ENCODE measurements at regions not wholly inside any gene's neighbourhood (a gene's known extent, or its start where the extent isn't known, plus 50 kb on each side); places are given as distances from the start of the nearest gene placed in this dataset.
A peak's percentile ranks its signal among the peaks of the same experiment; 100 is the strongest.

- 78 to 87% methylated on average over 5 to 8 of the region's 8 CpGs for WGBS, 2 experiments (ENCODE audit: insufficient coverage in 2 of 2)
- Histone ChIP-seq H3K4me3 (ENCODE audit: extremely low read depth, insufficient read depth, low read length, poor library complexity, severe bottlenecking) (no peak overlapping the region), H3K36me3 (ENCODE audit: control insufficient read depth, insufficient read depth, low read length) (no peaks in the 10 kb centered on the region), H3K9me3 (ENCODE audit: control insufficient read depth, low read length) (no peaks in the 10 kb centered on the region), H3K4me1 (ENCODE audit: control insufficient read depth, insufficient read depth, low read length, poor library complexity, severe bottlenecking) (no peaks in the 10 kb centered on the region), H3K27ac (ENCODE audit: low read depth, low read length, severe bottlenecking) (no peak overlapping the region)
These were observed 212.4 kb upstream of the LRFN2 start for GRCh38 chr6:40799296-40800140.

GRCh38 chr6:40798069-40798770 lies 211.1 kb upstream of the LRFN2 start:
- H3K4me1 ChIP-seq (ENCODE audit: control insufficient read depth, insufficient read depth, low read length, poor library complexity, severe bottlenecking): no peaks in the 10 kb centered on the region
- no peak overlapping the region for H3K4me3 ChIP-seq (ENCODE audit: extremely low read depth, insufficient read depth, low read length, poor library complexity, severe bottlenecking)
- no peak overlapping the region for H3K27ac ChIP-seq (ENCODE audit: low read depth, low read length, severe bottlenecking)
- 58 to 69% methylated on average over 7 of the region's 7 CpGs for WGBS, 2 experiments (ENCODE audit: insufficient coverage in 2 of 2)
- no peaks in the 10 kb centered on the region for H3K9me3 ChIP-seq (ENCODE audit: control insufficient read depth, low read length)
- no peaks in the 10 kb centered on the region for H3K36me3 ChIP-seq (ENCODE audit: control insufficient read depth, insufficient read depth, low read length)

GRCh38 chr6:40796260-40797221 lies 209.4 kb upstream of the LRFN2 start:
- Histone ChIP-seq H3K36me3 (ENCODE audit: control insufficient read depth, insufficient read depth, low read length) (no peaks in the 10 kb centered on the region), H3K4me1 (ENCODE audit: control insufficient read depth, insufficient read depth, low read length, poor library complexity, severe bottlenecking) (no peaks in the 10 kb centered on the region), H3K4me3 (ENCODE audit: extremely low read depth, insufficient read depth, low read length, poor library complexity, severe bottlenecking) (no peak overlapping the region), H3K27ac (ENCODE audit: low read depth, low read length, severe bottlenecking) (no peak overlapping the region), H3K9me3 (ENCODE audit: control insufficient read depth, low read length) (no peaks in the 10 kb centered on the region)
- 72 to 81% methylated on average over 10 to 14 of the region's 14 CpGs for WGBS, 2 experiments (ENCODE audit: insufficient coverage in 2 of 2)

DNA sequence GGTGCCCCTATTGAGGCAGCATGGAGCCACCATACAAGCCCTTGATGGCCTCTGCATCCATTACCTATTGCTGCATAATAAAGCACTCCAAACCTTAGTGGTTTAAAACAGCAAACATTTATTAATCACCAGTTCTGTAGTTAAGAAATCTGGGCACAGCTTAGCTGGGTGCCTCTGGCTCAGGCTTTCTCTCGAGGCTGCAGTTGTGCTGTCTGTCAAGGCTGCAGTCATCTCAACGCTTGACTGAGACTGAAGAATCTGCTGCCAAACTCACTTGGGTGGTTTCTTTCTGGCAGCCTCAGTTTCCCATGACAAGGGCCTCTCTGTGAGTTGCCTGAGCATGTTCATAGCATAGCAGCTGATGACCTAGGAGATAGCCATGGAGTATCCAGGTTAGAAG lies 207.4 kb upstream of the LRFN2 start:
- Histone ChIP-seq H3K27ac (ENCODE audit: low read depth, low read length, severe bottlenecking) (no peak overlapping the region), H3K4me3 (ENCODE audit: extremely low read depth, insufficient read depth, low read length, poor library complexity, severe bottlenecking) (no peak overlapping the region)
- 84 to 88% methylated on average over 2 of the region's 2 CpGs for WGBS, 2 experiments (ENCODE audit: insufficient coverage in 2 of 2)

GRCh38 chr6:40792183-40792582 lies 205.0 kb upstream of the LRFN2 start:
- Histone ChIP-seq H3K27ac (ENCODE audit: low read depth, low read length, severe bottlenecking) (no peak overlapping the region), H3K36me3 (ENCODE audit: control insufficient read depth, insufficient read depth, low read length) (no peaks in the 10 kb centered on the region), H3K4me3 (ENCODE audit: extremely low read depth, insufficient read depth, low read length, poor library complexity, severe bottlenecking) (no peak overlapping the region), H3K4me1 (ENCODE audit: control insufficient read depth, insufficient read depth, low read length, poor library complexity, severe bottlenecking) (peaks cover 12% of the 10 kb centered on the region), H3K9me3 (ENCODE audit: control insufficient read depth, low read length) (no peaks in the 10 kb centered on the region)
- 100% methylated on average over 1 of the region's 2 CpGs for WGBS, 2 experiments (ENCODE audit: insufficient coverage in 2 of 2)

More for the DNA sequence above, 207.4 kb upstream of the LRFN2 start:
- no peaks in the 10 kb centered on the region for H3K9me3 ChIP-seq (ENCODE audit: control insufficient read depth, low read length)
- peaks cover 3% of the 10 kb centered on the region for H3K4me1 ChIP-seq (ENCODE audit: control insufficient read depth, insufficient read depth, low read length, poor library complexity, severe bottlenecking)
- no peaks in the 10 kb centered on the region for H3K36me3 ChIP-seq (ENCODE audit: control insufficient read depth, insufficient read depth, low read length)

DNA sequence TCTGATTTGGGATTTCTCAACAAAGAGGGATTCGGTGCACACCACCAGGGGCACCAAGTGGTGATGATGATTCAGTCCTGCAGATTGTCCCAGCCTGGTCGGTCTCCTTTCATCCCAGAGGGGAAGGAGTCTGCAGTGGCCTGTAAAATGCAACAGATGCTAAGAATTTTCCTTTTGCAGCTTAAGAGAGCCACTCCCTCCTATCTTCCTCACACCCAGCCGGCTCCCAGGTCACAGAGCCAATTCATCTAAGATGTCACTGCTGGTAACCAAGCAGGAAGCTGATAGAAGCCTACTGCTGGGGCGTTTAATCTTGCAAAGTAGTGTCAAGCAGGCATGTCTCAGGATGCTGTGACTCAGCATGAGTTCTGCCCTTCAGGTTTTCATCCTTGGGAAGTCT lies 203.8 kb upstream of the LRFN2 start:
- no peaks in the 10 kb centered on the region for H3K9me3 ChIP-seq (ENCODE audit: control insufficient read depth, low read length)
- 8 to 13% methylated on average over 4 of the region's 4 CpGs for WGBS, 2 experiments (ENCODE audit: insufficient coverage in 2 of 2)

DNA sequence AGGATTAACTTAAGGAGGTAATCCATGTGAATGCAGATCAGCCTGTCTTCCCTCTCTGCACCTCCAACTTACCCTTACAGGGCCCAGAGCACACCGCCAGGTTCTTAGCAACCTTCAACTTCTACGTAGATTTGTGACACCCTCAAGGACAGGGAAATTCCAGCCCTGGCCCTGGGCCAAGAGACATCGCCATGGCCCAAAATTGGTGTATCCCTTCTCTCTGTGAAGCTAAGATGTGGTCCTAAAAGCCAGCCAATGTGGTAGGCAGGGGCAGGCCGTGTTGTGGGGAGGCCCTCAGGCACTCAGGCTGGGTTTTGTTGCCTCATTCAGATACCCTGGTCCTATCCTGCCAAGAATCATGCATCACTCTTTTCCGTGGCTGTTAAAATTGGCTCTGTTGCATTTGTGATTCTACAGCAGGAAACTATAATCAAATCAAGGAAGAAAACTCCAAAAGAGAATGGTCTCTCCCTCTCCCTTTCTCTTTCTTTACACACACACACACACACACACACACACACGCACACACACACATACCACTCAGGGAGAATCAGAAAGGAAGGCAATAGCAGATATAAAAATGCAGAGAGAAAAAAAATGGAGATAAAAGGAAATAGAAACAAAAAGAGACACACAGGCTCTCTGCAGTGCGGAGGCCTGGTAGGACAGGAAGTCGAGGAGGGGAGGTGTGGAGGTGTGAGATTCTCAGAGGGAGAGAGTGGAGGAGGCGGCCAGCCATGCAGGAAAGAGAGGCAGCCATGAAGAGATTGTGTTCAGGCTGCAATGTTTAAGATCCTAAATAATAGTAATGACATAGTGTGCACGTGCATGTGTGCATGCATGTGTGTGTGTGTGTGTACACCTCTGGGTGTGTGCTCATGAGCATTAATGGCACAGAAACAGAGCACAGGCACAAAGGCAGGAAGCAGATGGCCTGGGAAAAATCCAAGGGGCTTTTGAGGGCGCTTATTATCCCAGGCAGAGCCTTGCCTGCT lies 201.8 kb upstream of the LRFN2 start:
- no peaks in the 10 kb centered on the region for H3K9me3 ChIP-seq (ENCODE audit: control insufficient read depth, low read length)
- no peak overlapping the region for H3K4me3 ChIP-seq (ENCODE audit: extremely low read depth, insufficient read depth, low read length, poor library complexity, severe bottlenecking)
- H3K27ac ChIP-seq (ENCODE audit: low read depth, low read length, severe bottlenecking): no peak overlapping the region
- H3K4me1 ChIP-seq (ENCODE audit: control insufficient read depth, insufficient read depth, low read length, poor library complexity, severe bottlenecking): peaks cover 12% of the 10 kb centered on the region
- H3K36me3 ChIP-seq (ENCODE audit: control insufficient read depth, insufficient read depth, low read length): no peaks in the 10 kb centered on the region
- WGBS, 2 experiments (ENCODE audit: insufficient coverage in 2 of 2): 72 to 73% methylated on average over 8 to 9 of the region's 11 CpGs

More for the DNA sequence above, 203.8 kb upstream of the LRFN2 start:
- no peaks in the 10 kb centered on the region for H3K36me3 ChIP-seq (ENCODE audit: control insufficient read depth, insufficient read depth, low read length)
- H3K4me3 ChIP-seq (ENCODE audit: extremely low read depth, insufficient read depth, low read length, poor library complexity, severe bottlenecking): no peak overlapping the region
- peaks cover 12% of the 10 kb centered on the region for H3K4me1 ChIP-seq (ENCODE audit: control insufficient read depth, insufficient read depth, low read length, poor library complexity, severe bottlenecking)
- H3K27ac ChIP-seq (ENCODE audit: low read depth, low read length, severe bottlenecking): peak overlapping the region; percentile 50

- no peaks in the 10 kb centered on the region for H3K9me3 ChIP-seq (ENCODE audit: control insufficient read depth, low read length)
- H3K4me3 ChIP-seq (ENCODE audit: extremely low read depth, insufficient read depth, low read length, poor library complexity, severe bottlenecking): no peak overlapping the region
- WGBS, 2 experiments (ENCODE audit: insufficient coverage in 2 of 2): 91 to 95% methylated on average over 3 of the region's 3 CpGs
- no peak overlapping the region for H3K27ac ChIP-seq (ENCODE audit: low read depth, low read length, severe bottlenecking)
- H3K36me3 ChIP-seq (ENCODE audit: control insufficient read depth, insufficient read depth, low read length): no peaks in the 10 kb centered on the region
- H3K4me1 ChIP-seq (ENCODE audit: control insufficient read depth, insufficient read depth, low read length, poor library complexity, severe bottlenecking): peaks cover 23% of the 10 kb centered on the region
These were observed 195.2 kb upstream of the LRFN2 start for GRCh38 chr6:40782355-40782754.

DNA sequence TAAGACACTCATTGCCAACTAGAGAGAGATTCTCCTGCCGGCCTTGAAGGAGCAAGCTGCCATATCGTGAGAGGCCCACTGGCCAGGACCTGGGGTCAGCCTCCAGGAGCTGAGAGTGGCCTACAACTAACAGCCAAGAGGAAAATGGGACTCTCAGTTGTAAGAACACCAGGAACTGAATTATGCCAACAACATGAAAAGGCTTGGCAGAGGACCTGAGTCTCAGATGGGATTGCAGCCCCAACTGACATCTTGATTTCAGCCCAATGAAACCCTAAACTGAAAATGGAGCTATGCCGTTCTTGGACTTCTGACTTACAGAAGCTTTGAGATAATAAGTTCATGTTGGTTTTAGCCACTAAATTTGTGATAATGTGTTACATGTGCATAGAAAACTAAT lies 193.5 kb upstream of the LRFN2 start:
- H3K9me3 ChIP-seq (ENCODE audit: control insufficient read depth, low read length): no peaks in the 10 kb centered on the region
- H3K4me3 ChIP-seq (ENCODE audit: extremely low read depth, insufficient read depth, low read length, poor library complexity, severe bottlenecking): no peak overlapping the region
- 100% methylated on average over 1 to 2 of the region's 3 CpGs for WGBS, 2 experiments (ENCODE audit: insufficient coverage in 2 of 2)
- H3K27ac ChIP-seq (ENCODE audit: low read depth, low read length, severe bottlenecking): no peak overlapping the region
- H3K36me3 ChIP-seq (ENCODE audit: control insufficient read depth, insufficient read depth, low read length): no peaks in the 10 kb centered on the region
- H3K4me1 ChIP-seq (ENCODE audit: control insufficient read depth, insufficient read depth, low read length, poor library complexity, severe bottlenecking): peaks cover 23% of the 10 kb centered on the region

Data from mesodermal cell (in vitro differentiated cells).